HepG2 (cell line): ENCODE measurements at regions not wholly inside any gene's neighbourhood (a gene's known extent, or its start where the extent isn't known, plus 50 kb on each side); places are given as distances from the start of the nearest gene placed in this dataset.

Experiments used
- ARID5B ChIP-seq: IDR thresholded peaks from 2 replicates; pipeline ENCODE4 v1.4.0; 2020; ENCODE audit warnings: mild to moderate bottlenecking, missing genetic modification reagents
- HNF4A ChIP-seq: sonication (generic); formaldehyde crosslinking; IDR thresholded peaks from 2 replicates; pipeline ENCODE4 v1.4.0; 2020; ENCODE audit warnings: missing genetic modification reagents
- HNF4G ChIP-seq, 2 experiments: sonication (generic) in 1 of 2; formaldehyde crosslinking in 1 of 2; IDR thresholded peaks; 2 replicates each; pipeline versions ENCODE4 v1.4.0 to v1.6.1; 2011 to 2020; ENCODE audit warnings: borderline replicate concordance in 2 of 2, low read depth in 2 of 2, mild to moderate bottlenecking in 2 of 2, low read length in 1 of 2, missing genetic modification reagents in 1 of 2, moderate library complexity in 1 of 2
- TF ChIP-seq, protein P1 (sequence below): sonication (generic); formaldehyde crosslinking; IDR thresholded peaks from 2 replicates; pipeline ENCODE4 v1.5.1; 2020; ENCODE audit warnings: mild to moderate bottlenecking, missing genetic modification reagents, borderline replicate concordance

DNA sequence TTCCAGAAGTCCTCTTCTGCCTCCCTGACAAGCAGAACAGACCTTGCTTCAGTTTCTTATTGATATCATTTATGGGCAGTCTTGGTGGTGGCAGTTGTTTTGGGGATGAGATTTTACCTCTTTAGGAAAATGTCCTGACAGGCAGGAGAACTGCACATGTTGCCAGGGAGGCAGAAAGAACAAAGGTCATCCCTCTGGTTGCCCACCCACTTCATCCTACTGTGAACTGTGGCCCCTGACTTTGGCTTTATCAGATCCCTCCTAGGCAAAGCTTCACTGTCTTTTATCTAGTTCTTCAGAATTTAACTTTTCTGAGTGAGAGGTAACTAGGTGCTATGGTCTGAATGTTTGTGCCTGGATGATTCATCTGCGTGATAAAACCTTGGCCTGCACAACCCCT is 2071.3 kb upstream of the CELF4 start (continued):
- TF ChIP-seq, protein P1, sequence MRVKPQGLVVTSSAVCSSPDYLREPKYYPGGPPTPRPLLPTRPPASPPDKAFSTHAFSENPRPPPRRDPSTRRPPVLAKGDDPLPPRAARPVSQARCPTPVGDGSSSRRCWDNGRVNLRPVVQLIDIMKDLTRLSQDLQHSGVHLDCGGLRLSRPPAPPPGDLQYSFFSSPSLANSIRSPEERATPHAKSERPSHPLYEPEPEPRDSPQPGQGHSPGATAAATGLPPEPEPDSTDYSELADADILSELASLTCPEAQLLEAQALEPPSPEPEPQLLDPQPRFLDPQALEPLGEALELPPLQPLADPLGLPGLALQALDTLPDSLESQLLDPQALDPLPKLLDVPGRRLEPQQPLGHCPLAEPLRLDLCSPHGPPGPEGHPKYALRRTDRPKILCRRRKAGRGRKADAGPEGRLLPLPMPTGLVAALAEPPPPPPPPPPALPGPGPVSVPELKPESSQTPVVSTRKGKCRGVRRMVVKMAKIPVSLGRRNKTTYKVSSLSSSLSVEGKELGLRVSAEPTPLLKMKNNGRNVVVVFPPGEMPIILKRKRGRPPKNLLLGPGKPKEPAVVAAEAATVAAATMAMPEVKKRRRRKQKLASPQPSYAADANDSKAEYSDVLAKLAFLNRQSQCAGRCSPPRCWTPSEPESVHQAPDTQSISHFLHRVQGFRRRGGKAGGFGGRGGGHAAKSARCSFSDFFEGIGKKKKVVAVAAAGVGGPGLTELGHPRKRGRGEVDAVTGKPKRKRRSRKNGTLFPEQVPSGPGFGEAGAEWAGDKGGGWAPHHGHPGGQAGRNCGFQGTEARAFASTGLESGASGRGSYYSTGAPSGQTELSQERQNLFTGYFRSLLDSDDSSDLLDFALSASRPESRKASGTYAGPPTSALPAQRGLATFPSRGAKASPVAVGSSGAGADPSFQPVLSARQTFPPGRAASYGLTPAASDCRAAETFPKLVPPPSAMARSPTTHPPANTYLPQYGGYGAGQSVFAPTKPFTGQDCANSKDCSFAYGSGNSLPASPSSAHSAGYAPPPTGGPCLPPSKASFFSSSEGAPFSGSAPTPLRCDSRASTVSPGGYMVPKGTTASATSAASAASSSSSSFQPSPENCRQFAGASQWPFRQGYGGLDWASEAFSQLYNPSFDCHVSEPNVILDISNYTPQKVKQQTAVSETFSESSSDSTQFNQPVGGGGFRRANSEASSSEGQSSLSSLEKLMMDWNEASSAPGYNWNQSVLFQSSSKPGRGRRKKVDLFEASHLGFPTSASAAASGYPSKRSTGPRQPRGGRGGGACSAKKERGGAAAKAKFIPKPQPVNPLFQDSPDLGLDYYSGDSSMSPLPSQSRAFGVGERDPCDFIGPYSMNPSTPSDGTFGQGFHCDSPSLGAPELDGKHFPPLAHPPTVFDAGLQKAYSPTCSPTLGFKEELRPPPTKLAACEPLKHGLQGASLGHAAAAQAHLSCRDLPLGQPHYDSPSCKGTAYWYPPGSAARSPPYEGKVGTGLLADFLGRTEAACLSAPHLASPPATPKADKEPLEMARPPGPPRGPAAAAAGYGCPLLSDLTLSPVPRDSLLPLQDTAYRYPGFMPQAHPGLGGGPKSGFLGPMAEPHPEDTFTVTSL (CRISPR knock-in tag): 0 out of 2 replicates have a peak, but pooled peaks have one; percentile 47
- peak; percentile 83 for TF ChIP-seq HNF4A (CRISPR knock-in tag)
- TF ChIP-seq ARID5B (CRISPR knock-in tag): peak; percentile 54
- peak; percentile 69 for TF ChIP-seq HNF4G (IDR thresholded peaks at IDR 0.05; ENCODE audit: borderline replicate concordance, low read depth, low read length)
- no peak for TF ChIP-seq HNF4G (CRISPR knock-in tag; IDR thresholded peaks at IDR 0.05; ENCODE audit: borderline replicate concordance, low read depth)
